Osteocyte (in vitro differentiated cells): ENCODE measurements at regions not wholly inside any gene's neighbourhood (a gene's known extent, or its start where the extent isn't known, plus 50 kb on each side); places are given as distances from the start of the nearest gene placed in this dataset.

Experiments used
- DNase-seq: peaks from one replicate; pipeline ENCODE4 v3.0.0; 2021; ENCODE audit warnings: mixed read lengths; ENCODE audit not compliant: unreplicated experiment; ENCODE audit errors: extremely low spot score
- H3K27ac Mint-ChIP-seq: one replicate; pipeline ENCODE4 v1.8.0; 2021; ENCODE audit warnings: mild to moderate bottlenecking, mixed read lengths; ENCODE audit not compliant: unreplicated experiment
- H3K27me3 Mint-ChIP-seq: one replicate; pipeline ENCODE4 v1.8.0; 2021; ENCODE audit warnings: mixed read lengths; ENCODE audit not compliant: unreplicated experiment
- H3K36me3 Mint-ChIP-seq: one replicate; pipeline ENCODE4 v1.8.0; 2021; ENCODE audit warnings: mixed read lengths; ENCODE audit not compliant: unreplicated experiment
- H3K4me1 Mint-ChIP-seq: one replicate; pipeline ENCODE4 v1.8.0; 2021; ENCODE audit warnings: mixed read lengths; ENCODE audit not compliant: unreplicated experiment
- H3K4me3 Mint-ChIP-seq: one replicate; pipeline ENCODE4 v1.8.0; 2021; ENCODE audit warnings: mild to moderate bottlenecking, moderate library complexity, mixed read lengths; ENCODE audit not compliant: unreplicated experiment
- H3K9me3 Mint-ChIP-seq: one replicate; pipeline ENCODE4 v1.8.0; 2021; ENCODE audit warnings: mixed read lengths; ENCODE audit not compliant: unreplicated experiment
- TF ChIP-seq, protein P1 (sequence below): fragments of 200-600 bp; sonication (generic); IDR thresholded peaks from 2 replicates; pipeline ENCODE4 v1.5.0; 2021; ENCODE audit warnings: antibody characterized with exemption, mild to moderate bottlenecking, moderate library complexity

GRCh38 chr16:73116576-73116975 is 68.6 kb upstream of the ZFHX3 start:
- TF ChIP-seq, protein P1, sequence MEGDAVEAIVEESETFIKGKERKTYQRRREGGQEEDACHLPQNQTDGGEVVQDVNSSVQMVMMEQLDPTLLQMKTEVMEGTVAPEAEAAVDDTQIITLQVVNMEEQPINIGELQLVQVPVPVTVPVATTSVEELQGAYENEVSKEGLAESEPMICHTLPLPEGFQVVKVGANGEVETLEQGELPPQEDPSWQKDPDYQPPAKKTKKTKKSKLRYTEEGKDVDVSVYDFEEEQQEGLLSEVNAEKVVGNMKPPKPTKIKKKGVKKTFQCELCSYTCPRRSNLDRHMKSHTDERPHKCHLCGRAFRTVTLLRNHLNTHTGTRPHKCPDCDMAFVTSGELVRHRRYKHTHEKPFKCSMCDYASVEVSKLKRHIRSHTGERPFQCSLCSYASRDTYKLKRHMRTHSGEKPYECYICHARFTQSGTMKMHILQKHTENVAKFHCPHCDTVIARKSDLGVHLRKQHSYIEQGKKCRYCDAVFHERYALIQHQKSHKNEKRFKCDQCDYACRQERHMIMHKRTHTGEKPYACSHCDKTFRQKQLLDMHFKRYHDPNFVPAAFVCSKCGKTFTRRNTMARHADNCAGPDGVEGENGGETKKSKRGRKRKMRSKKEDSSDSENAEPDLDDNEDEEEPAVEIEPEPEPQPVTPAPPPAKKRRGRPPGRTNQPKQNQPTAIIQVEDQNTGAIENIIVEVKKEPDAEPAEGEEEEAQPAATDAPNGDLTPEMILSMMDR, result no peak
- H3K27me3 Mint-ChIP-seq, result no peaks in the 10 kb centered on the region
- H3K9me3 Mint-ChIP-seq, result no peaks in the 10 kb centered on the region
- no peak for DNase-seq
- no peaks in the 10 kb centered on the region for H3K36me3 Mint-ChIP-seq
- no peak overlapping the region for H3K4me3 Mint-ChIP-seq
- H3K4me1 Mint-ChIP-seq, result peaks cover 10% of the 10 kb centered on the region
- no peak overlapping the region for H3K27ac Mint-ChIP-seq

- H3K27ac Mint-ChIP-seq, result no peak overlapping the region
- DNase-seq, result no peak
- no peaks in the 10 kb centered on the region for H3K4me1 Mint-ChIP-seq
- TF ChIP-seq, protein P1, result no peak
- H3K36me3 Mint-ChIP-seq, result no peaks in the 10 kb centered on the region
- no peak overlapping the region for H3K4me3 Mint-ChIP-seq
- no peaks in the 10 kb centered on the region for H3K9me3 Mint-ChIP-seq
- H3K27me3 Mint-ChIP-seq, result no peaks in the 10 kb centered on the region
Observed at GRCh38 chr16:73113336-73113735, 65.4 kb upstream of the ZFHX3 start.

GRCh38 chr16:73108195-73108963 is 60.5 kb upstream of the ZFHX3 start:
- no peak overlapping the region for H3K4me3 Mint-ChIP-seq
- no peaks in the 10 kb centered on the region for H3K27me3 Mint-ChIP-seq
- no peak overlapping the region for H3K27ac Mint-ChIP-seq
- no peak for DNase-seq
- TF ChIP-seq, protein P1, result no peak
- no peaks in the 10 kb centered on the region for H3K9me3 Mint-ChIP-seq
- H3K36me3 Mint-ChIP-seq, result no peaks in the 10 kb centered on the region
- no peaks in the 10 kb centered on the region for H3K4me1 Mint-ChIP-seq

GRCh38 chr16:73107371-73107770 is 59.4 kb upstream of the ZFHX3 start:
- Mint-ChIP-seq H3K27ac (no peak overlapping the region), H3K36me3 (no peaks in the 10 kb centered on the region), H3K9me3 (no peaks in the 10 kb centered on the region), H3K4me3 (no peak overlapping the region), H3K27me3 (no peaks in the 10 kb centered on the region), H3K4me1 (no peaks in the 10 kb centered on the region)
- TF ChIP-seq, protein P1, result no peak
- DNase-seq, result no peak

DNA sequence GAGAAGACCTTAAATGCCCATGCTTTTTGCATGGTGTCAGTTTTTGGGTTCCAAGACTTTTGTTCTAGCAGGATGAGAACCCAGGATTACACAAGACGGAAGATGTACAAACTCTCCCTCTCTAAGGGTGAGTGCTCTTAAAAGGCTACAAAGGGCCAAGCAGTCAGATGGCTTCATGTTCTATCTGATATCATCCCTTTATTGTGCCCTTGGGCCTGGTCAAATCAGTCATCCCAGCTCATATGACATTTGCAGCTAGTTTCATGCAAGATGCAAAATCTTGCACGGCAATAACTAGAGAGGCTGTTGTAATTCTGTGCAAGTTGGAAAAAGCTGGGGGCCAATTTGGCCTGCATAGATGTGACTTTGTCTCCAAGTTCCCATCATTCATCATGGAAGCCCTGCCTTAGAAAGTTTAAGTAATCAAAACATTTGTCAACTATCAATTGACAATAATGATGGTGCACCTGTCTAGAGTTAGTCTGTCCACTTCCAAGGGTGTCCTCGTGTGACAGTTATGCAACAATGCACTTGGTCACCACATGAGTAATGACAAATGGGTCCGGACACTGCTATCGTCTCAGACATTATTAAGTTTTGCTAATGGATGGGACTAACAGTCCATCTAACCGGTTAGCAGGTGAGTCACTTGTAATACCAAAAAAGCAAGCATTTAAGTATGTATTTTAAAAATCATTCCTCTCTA is 58.6 kb upstream of the ZFHX3 start:
- H3K27ac Mint-ChIP-seq, result no peak overlapping the region
- no peak for DNase-seq
- TF ChIP-seq, protein P1, result no peak
- H3K27me3 Mint-ChIP-seq, result no peaks in the 10 kb centered on the region
- H3K4me1 Mint-ChIP-seq, result no peaks in the 10 kb centered on the region
- H3K4me3 Mint-ChIP-seq, result no peak overlapping the region
- H3K9me3 Mint-ChIP-seq, result no peaks in the 10 kb centered on the region
- no peaks in the 10 kb centered on the region for H3K36me3 Mint-ChIP-seq
